H1 (cell line): ENCODE measurements at regions not wholly inside any gene's neighbourhood (a gene's known extent, or its start where the extent isn't known, plus 50 kb on each side); places are given as distances from the start of the nearest gene placed in this dataset.

ENCODE experiments used
- CTCF ChIA-PET: fragments of 300-600 bp; sonication (Branson Sonifier 250); formaldehyde crosslinking; loops from one replicate; lab custom pipeline; 2021; ENCODE audit not compliant: partially characterized antibody; lab: Charles Lee
- POLR2A ChIA-PET: fragments of 300-600 bp; sonication (Branson Sonifier 250); formaldehyde crosslinking; loops from one replicate; lab custom pipeline; 2021; ENCODE audit warnings: inconsistent platforms; ENCODE audit not compliant: partially characterized antibody; lab: Charles Lee
- DNase-seq, 2 experiments: peaks; one replicate each; pipeline versions ENCODE4 v3.0.0 to v3.0.0-alpha.2; 2010 to 2022; ENCODE audit warnings: low spot score in 2 of 2, low read depth in 1 of 2, mixed read lengths in 1 of 2
- FAIRE-seq: peaks from 2 replicates; lab custom pipeline; 2011; peaks lifted over from hg19 to GRCh38; lab: Jason Lieb, UNC
- H2AFZ ChIP-seq: 2 replicates; pipeline ENCODE4 v1.8.1; 2012; ENCODE audit warnings: low read length, inconsistent platforms
- H2AK5ac ChIP-seq: 2 replicates; pipeline ENCODE4 v1.6.1; 2013; ENCODE audit warnings: low read depth, low read length
- H2BK120ac ChIP-seq: replicated peaks from 2 replicates; pipeline ENCODE3; 2013; ENCODE audit warnings: low read depth, low read length, inconsistent platforms
- H2BK12ac ChIP-seq: 2 replicates; pipeline ENCODE4 v1.6.1; 2013; ENCODE audit warnings: low read depth, low read length
- H2BK15ac ChIP-seq: 2 replicates; pipeline ENCODE4 v1.6.1; 2013; ENCODE audit warnings: low read length
- H2BK20ac ChIP-seq: 2 replicates; pipeline ENCODE4 v1.6.1; 2013; ENCODE audit warnings: low read length
- H2BK5ac ChIP-seq: 2 replicates; pipeline ENCODE4 v1.6.1; 2013; ENCODE audit warnings: low read depth, low read length
- H3K14ac ChIP-seq: 2 replicates; pipeline ENCODE4 v1.6.1; 2013; ENCODE audit warnings: inconsistent platforms; ENCODE audit not compliant: insufficient read length
- H3K18ac ChIP-seq: 2 replicates; pipeline ENCODE4 v1.6.1; 2013; ENCODE audit warnings: low read length; ENCODE audit errors: extremely low read depth
- H3K23ac ChIP-seq: 2 replicates; pipeline ENCODE4 v1.6.1; 2013; ENCODE audit warnings: inconsistent platforms; ENCODE audit not compliant: insufficient read length
- H3K23me2 ChIP-seq: 2 replicates; pipeline ENCODE4 v1.6.1; 2013; ENCODE audit warnings: low read depth, low read length
- H3K27ac ChIP-seq: 2 replicates; pipeline ENCODE4 v1.6.1; 2011; ENCODE audit warnings: low read depth, low read length, inconsistent platforms
- H3K27me3 ChIP-seq, 4 experiments: replicated peaks in 1 of 4; 1 replicate in 1 of 4; 2 replicates in 3 of 4; pipeline versions ENCODE4 v1.6.1 to v1.8.1; 2011 to 2013; ENCODE audit warnings: low read length in 3 of 4, mild to moderate bottlenecking in 3 of 4, inconsistent platforms in 2 of 4, mixed read lengths in 2 of 4, moderate library complexity in 1 of 4; ENCODE audit not compliant: control insufficient read depth in 3 of 4, insufficient read depth in 3 of 4; ENCODE audit errors: extremely low read depth in 1 of 4
- H3K36me3 ChIP-seq, 4 experiments: 2 replicates each; pipeline versions ENCODE4 v1.6.1 to v1.8.1; 2011 to 2013; ENCODE audit warnings: mild to moderate bottlenecking in 4 of 4, low read length in 3 of 4, moderate library complexity in 2 of 4, control low read depth in 1 of 4, inconsistent platforms in 1 of 4; ENCODE audit not compliant: insufficient read depth in 4 of 4, control insufficient read depth in 2 of 4
- H3K4ac ChIP-seq: replicated peaks from 2 replicates; pipeline ENCODE3; 2013; ENCODE audit warnings: low read length, low read depth, mixed read lengths, inconsistent platforms; ENCODE audit not compliant: insufficient read length
- H3K4me1 ChIP-seq, 4 experiments: replicated peaks in 1 of 4; 1 replicate in 1 of 4; 2 replicates in 3 of 4; pipeline versions ENCODE4 v1.6.1 to v1.8.1; 2011 to 2013; ENCODE audit warnings: low read length in 3 of 4, inconsistent platforms in 2 of 4, mixed read lengths in 1 of 4; ENCODE audit not compliant: insufficient read depth in 4 of 4, control insufficient read depth in 3 of 4
- H3K4me2 ChIP-seq, 2 experiments: 2 replicates each; pipeline versions ENCODE4 v1.6.1 to v1.8.1; 2011 to 2013; ENCODE audit warnings: low read depth in 2 of 2, low read length in 2 of 2, control low read depth in 1 of 2, inconsistent platforms in 1 of 2, mild to moderate bottlenecking in 1 of 2; ENCODE audit not compliant: insufficient read depth in 1 of 2
- H3K4me3 ChIP-seq, 4 experiments: fragments of 200-600, 300-600 bp in 1 of 4; sonication (generic), shearing (Covaris generic), sonication (Bioruptor Twin) in 1 of 4; 2 replicates each; pipeline versions ENCODE4 v1.5.1 to v1.8.1; 2011 to 2016; ENCODE audit warnings: low read length in 4 of 4, low read depth in 3 of 4, control low read depth in 2 of 4, inconsistent platforms in 2 of 4, mild to moderate bottlenecking in 2 of 4, mixed read lengths in 1 of 4, moderate library complexity in 1 of 4; ENCODE audit not compliant: insufficient read depth in 2 of 4; ENCODE audit errors: extremely low read depth in 1 of 4
- H3K56ac ChIP-seq: replicated peaks from 2 replicates; pipeline ENCODE3; 2013; ENCODE audit warnings: low read depth, mild to moderate bottlenecking, mixed read lengths, low read length, inconsistent platforms; ENCODE audit not compliant: insufficient read length
- H3K79me1 ChIP-seq: 2 replicates; pipeline ENCODE4 v1.6.1; 2013; ENCODE audit warnings: low read depth, low read length, control low read depth
- H3K79me2 ChIP-seq, 2 experiments: 2 replicates each; pipeline versions ENCODE4 v1.6.1 to v1.8.1; 2012 to 2013; ENCODE audit warnings: low read length in 2 of 2, mild to moderate bottlenecking in 2 of 2, inconsistent platforms in 1 of 2; ENCODE audit not compliant: insufficient read depth in 2 of 2, control insufficient read depth in 1 of 2
- H3K9ac ChIP-seq, 4 experiments: replicated peaks in 1 of 4; 1 replicate in 1 of 4; 2 replicates in 3 of 4; pipeline versions ENCODE4 v1.6.1 to v1.8.1; 2011 to 2013; ENCODE audit warnings: low read depth in 3 of 4, low read length in 3 of 4, control low read depth in 2 of 4, mild to moderate bottlenecking in 2 of 4, moderate library complexity in 2 of 4, inconsistent platforms in 1 of 4; ENCODE audit errors: extremely low read depth in 1 of 4
- H3K9me3 ChIP-seq, 2 experiments: 2 replicates each; pipeline versions ENCODE4 v1.6.1 to v1.8.1; 2012 to 2013; ENCODE audit warnings: mild to moderate bottlenecking in 2 of 2, moderate library complexity in 2 of 2, control low read depth in 1 of 2, inconsistent platforms in 1 of 2, low read depth in 1 of 2, low read length in 1 of 2, mixed read lengths in 1 of 2; ENCODE audit not compliant: insufficient read depth in 2 of 2
- H4K20me1 ChIP-seq, 2 experiments: replicated peaks in 1 of 2; 2 replicates each; pipeline versions ENCODE3 to v1.8.1; 2011 to 2013; ENCODE audit warnings: inconsistent platforms in 2 of 2, low read length in 2 of 2, mild to moderate bottlenecking in 1 of 2; ENCODE audit not compliant: insufficient read depth in 2 of 2, control insufficient read depth in 1 of 2
- H4K5ac ChIP-seq: 2 replicates; pipeline ENCODE4 v1.6.1; 2013; ENCODE audit warnings: low read length, low read depth, mixed read lengths, inconsistent platforms; ENCODE audit not compliant: insufficient read length
- H4K8ac ChIP-seq: 2 replicates; pipeline ENCODE4 v1.8.0; 2013; ENCODE audit warnings: mild to moderate bottlenecking, moderate library complexity, low read length, inconsistent platforms; ENCODE audit not compliant: insufficient read depth; ENCODE audit errors: extremely low read depth
- H4K91ac ChIP-seq: replicated peaks from 2 replicates; pipeline ENCODE3; 2013; ENCODE audit warnings: low read length, mixed read lengths, inconsistent platforms; ENCODE audit not compliant: insufficient read length
- BACH1 ChIP-seq: IDR thresholded peaks from 2 replicates; pipeline ENCODE4 v1.6.1; 2012; ENCODE audit warnings: low read length, improper control_type of control experiment
- BRCA1 ChIP-seq: IDR thresholded peaks from 2 replicates; pipeline ENCODE4 v1.6.1; 2012; ENCODE audit warnings: low read depth, low read length, improper control_type of control experiment
- CHD1 ChIP-seq: IDR thresholded peaks from 2 replicates; pipeline ENCODE4 v1.6.1; 2012; ENCODE audit warnings: low read depth, low read length, improper control_type of control experiment
- CTCF ChIP-seq, 3 experiments: IDR thresholded peaks; 1 replicate in 2 of 3; 2 replicates in 1 of 3; pipeline versions ENCODE4 v1.5.1 to v1.6.1; 2011; ENCODE audit warnings: low read length in 3 of 3, mild to moderate bottlenecking in 3 of 3, inconsistent platforms in 2 of 3, low read depth in 1 of 3, moderate library complexity in 1 of 3; ENCODE audit not compliant: insufficient read depth in 1 of 3; ENCODE audit errors: control extremely low read depth in 1 of 3
- JUN ChIP-seq: IDR thresholded peaks from 2 replicates; pipeline ENCODE4 v1.6.1; 2011; ENCODE audit warnings: low read depth, mild to moderate bottlenecking, improper control_type of control experiment, low read length
- JUND ChIP-seq: IDR thresholded peaks from 2 replicates; pipeline ENCODE4 v1.6.1; 2011; ENCODE audit warnings: mild to moderate bottlenecking, improper control_type of control experiment, low read length
- POLR2A ChIP-seq, 2 experiments: IDR thresholded peaks; 1 replicate in 1 of 2; 2 replicates in 1 of 2; pipeline ENCODE4 v1.6.1; 2011; ENCODE audit warnings: low read depth in 2 of 2, low read length in 2 of 2, mild to moderate bottlenecking in 2 of 2; ENCODE audit errors: control extremely low read depth in 1 of 2
- POLR2AphosphoS5 ChIP-seq: IDR thresholded peaks from 2 replicates; pipeline ENCODE4 v1.6.1; 2011; ENCODE audit warnings: low read depth, low read length
- RFX5 ChIP-seq: IDR thresholded peaks from 2 replicates; pipeline ENCODE4 v1.6.1; 2011; ENCODE audit warnings: low read depth, low read length, improper control_type of control experiment, borderline replicate concordance
- SAP30 ChIP-seq: fragments of 300-600 bp; sonication (generic); IDR thresholded peaks from 2 replicates; pipeline ENCODE4 v1.7.1; 2012; ENCODE audit warnings: low read length, moderate library complexity, mild to moderate bottlenecking, inconsistent platforms; ENCODE audit not compliant: insufficient read depth, insufficient replicate concordance
- SP1 ChIP-seq: IDR thresholded peaks from 2 replicates; pipeline ENCODE4 v1.6.1; 2011; ENCODE audit warnings: low read depth, low read length
- SRF ChIP-seq: IDR thresholded peaks from 2 replicates; pipeline ENCODE4 v1.6.1; 2011; ENCODE audit warnings: mild to moderate bottlenecking, low read depth, low read length, moderate library complexity
- TAF7 ChIP-seq: optimal IDR thresholded peaks from 2 replicates; pipeline ENCODE3; 2011; ENCODE audit warnings: low read depth, mild to moderate bottlenecking, inconsistent platforms, low read length, moderate library complexity, borderline replicate concordance
- TBP ChIP-seq: IDR thresholded peaks from 2 replicates; pipeline ENCODE4 v1.6.1; 2011; ENCODE audit warnings: low read depth, low read length, improper control_type of control experiment
- TCF12 ChIP-seq: IDR thresholded peaks from 2 replicates; pipeline ENCODE4 v1.6.1; 2011; ENCODE audit warnings: low read depth, mild to moderate bottlenecking, low read length
- WGBS, 2 experiments: shearing (Covaris generic) in 1 of 2; methylation state at CpG; one replicate each; pipeline versions ENCODE4 v1.1.6 to v1.1.7; 2013 to 2015; ENCODE audit warnings: low lambda C conversion rate in 2 of 2, mixed read lengths in 2 of 2, inconsistent platforms in 1 of 2, low coverage in 1 of 2, missing lambda C conversion rate in 1 of 2; ENCODE audit not compliant: insufficient replicate concordance in 2 of 2, insufficient coverage in 1 of 2, insufficient read length in 1 of 2; ENCODE audit errors: extremely low coverage in 1 of 2, missing lambda C conversion rate in 1 of 2; 5-methylcytosine and 5-hydroxymethylcytosine counted together

GRCh38 chr1:187819086-187819485 lies 990.3 kb downstream of the PLA2G4A start:
- H3K9ac ChIP-seq: no peak overlapping the region
- no peak overlapping the region for H3K23ac ChIP-seq
- no peak overlapping the region for H2BK15ac ChIP-seq
- no peak overlapping the region for H2AK5ac ChIP-seq
- CTCF ChIA-PET: no interaction called here
- POLR2A ChIA-PET: no interaction called here
- FAIRE-seq (no peak), DNase-seq (no peak)
- H3K14ac ChIP-seq: no peak overlapping the region
- no peak overlapping the region for H3K4me3 ChIP-seq
- H2BK120ac ChIP-seq: no peak overlapping the region
- no peaks in the 10 kb centered on the region for H3K79me2 ChIP-seq
- no peak overlapping the region for H2BK5ac ChIP-seq
- H4K91ac ChIP-seq: no peak overlapping the region
- no peak overlapping the region for H3K4ac ChIP-seq
- no peak overlapping the region for H3K56ac ChIP-seq
- no peak overlapping the region for H4K5ac ChIP-seq
- H4K8ac ChIP-seq: no peak overlapping the region
- H3K36me3 ChIP-seq: no peaks in the 10 kb centered on the region
- no peak overlapping the region for H3K18ac ChIP-seq
- no peaks in the 10 kb centered on the region for H3K79me1 ChIP-seq
- H2BK20ac ChIP-seq: no peak overlapping the region
- 58% methylated on average over 5 of the region's 5 CpGs; no CpG with 5 or more reads in 1 of the 2 experiments for WGBS, 2 experiments
- H3K9me3 ChIP-seq: peaks cover 0 to 6% of the 10 kb centered on the region in 2 experiments; a peak in 2 of 4 replicates
- no peak overlapping the region for H3K4me2 ChIP-seq
- no peaks in the 10 kb centered on the region for H3K4me1 ChIP-seq
- no peak overlapping the region for H2BK12ac ChIP-seq
- H3K27me3 ChIP-seq: no peaks in the 10 kb centered on the region
- H4K20me1 ChIP-seq: no peaks in the 10 kb centered on the region
- H2AFZ ChIP-seq: no peak overlapping the region
- no peaks in the 10 kb centered on the region for H3K23me2 ChIP-seq
- H3K27ac ChIP-seq: no peak overlapping the region
- no peak for TF ChIP-seq RFX5
- TF ChIP-seq JUN: no peak
- TF ChIP-seq CTCF (IDR thresholded peaks at IDR 0.05; ENCODE audit: control extremely low read depth in 1 of 3, insufficient read depth in 1 of 3, low read depth in 1 of 3, low read length in 3 of 3): no peak
- no peak for TF ChIP-seq CHD1
- no peak for TF ChIP-seq POLR2AphosphoS5
- TF ChIP-seq SP1: no peak
- no peak for TF ChIP-seq TAF7
- no peak for TF ChIP-seq POLR2A (IDR thresholded peaks at IDR 0.05; ENCODE audit: control extremely low read depth in 1 of 2, low read depth in 2 of 2, low read length in 2 of 2)
- TF ChIP-seq BRCA1: no peak
- TF ChIP-seq TCF12: no peak
- no peak for TF ChIP-seq SAP30
- TF ChIP-seq BACH1: no peak
- no peak for TF ChIP-seq SRF
- TF ChIP-seq TBP: no peak
- TF ChIP-seq JUND: no peak
